ENCODE measurements at regions not wholly inside any gene's neighbourhood (a gene's known extent, or its start where the extent isn't known, plus 50 kb on each side); places are given as distances from the start of the nearest gene placed in this dataset.

GRCh38 chr2:241924069-241924908 lies 54.8 kb downstream of the RTP5 start:
- DNase-seq: peak in 1 of 5 experiments; percentile 87

GRCh38 chr2:241924909-241925250 lies 55.4 kb downstream of the RTP5 start:
- no peak for DNase-seq

GRCh38 chr2:241925277-241925676 lies 55.7 kb downstream of the RTP5 start:
- DNase-seq: no peak

GRCh38 chr2:241925821-241926441 lies 56.4 kb downstream of the RTP5 start:
- no peak for DNase-seq

GRCh38 chr2:241926541-241927311 lies 57.2 kb downstream of the RTP5 start:
- no peak for DNase-seq

GRCh38 chr2:241929551-241930490 lies 60.3 kb downstream of the RTP5 start:
- DNase-seq: no peak

- DNase-seq: no peak
These were observed 61.8 kb downstream of the RTP5 start for GRCh38 chr2:241931084-241931975.

GRCh38 chr2:241931976-241932898 lies 62.7 kb downstream of the RTP5 start:
- no peak for DNase-seq

- DNase-seq: no peak
These were observed 63.3 kb downstream of the RTP5 start for GRCh38 chr2:241932899-241933178.

- peak in 1 of 5 experiments; percentile 80 for DNase-seq
These were observed 63.8 kb downstream of the RTP5 start for GRCh38 chr2:241933179-241933911.

GRCh38 chr2:241935314-241935713 lies 65.8 kb downstream of the RTP5 start:
- DNase-seq: peak in 1 of 5 experiments; percentile 60

GRCh38 chr2:241935774-241936173 lies 66.2 kb downstream of the RTP5 start:
- DNase-seq: no peak

GRCh38 chr2:241936457-241937133 lies 67.1 kb downstream of the RTP5 start:
- DNase-seq: no peak

GRCh38 chr2:241937297-241937696 lies 67.8 kb downstream of the RTP5 start:
- DNase-seq: no peak

GRCh38 chr2:241939541-241939940 lies 70.0 kb downstream of the RTP5 start:
- no peak for DNase-seq

GRCh38 chr2:241940329-241940728 lies 70.8 kb downstream of the RTP5 start:
- no peak for DNase-seq

GRCh38 chr2:241941691-241942301 lies 72.3 kb downstream of the RTP5 start:
- no peak for DNase-seq

- DNase-seq: no peak
These were observed 73.1 kb downstream of the RTP5 start for GRCh38 chr2:241942416-241943208.

All from T-helper 2 cell (primary cell).